ENCODE measurements at regions not wholly inside any gene's neighbourhood (a gene's known extent, or its start where the extent isn't known, plus 50 kb on each side); places are given as distances from the start of the nearest gene placed in this dataset.

GRCh38 chr3:86838927-86839326 is 152.0 kb downstream of the VGLL3 start:
- TF ChIP-seq POLR2A (IDR thresholded peaks at IDR 0.05): no peak
- TF ChIP-seq, protein P1, sequence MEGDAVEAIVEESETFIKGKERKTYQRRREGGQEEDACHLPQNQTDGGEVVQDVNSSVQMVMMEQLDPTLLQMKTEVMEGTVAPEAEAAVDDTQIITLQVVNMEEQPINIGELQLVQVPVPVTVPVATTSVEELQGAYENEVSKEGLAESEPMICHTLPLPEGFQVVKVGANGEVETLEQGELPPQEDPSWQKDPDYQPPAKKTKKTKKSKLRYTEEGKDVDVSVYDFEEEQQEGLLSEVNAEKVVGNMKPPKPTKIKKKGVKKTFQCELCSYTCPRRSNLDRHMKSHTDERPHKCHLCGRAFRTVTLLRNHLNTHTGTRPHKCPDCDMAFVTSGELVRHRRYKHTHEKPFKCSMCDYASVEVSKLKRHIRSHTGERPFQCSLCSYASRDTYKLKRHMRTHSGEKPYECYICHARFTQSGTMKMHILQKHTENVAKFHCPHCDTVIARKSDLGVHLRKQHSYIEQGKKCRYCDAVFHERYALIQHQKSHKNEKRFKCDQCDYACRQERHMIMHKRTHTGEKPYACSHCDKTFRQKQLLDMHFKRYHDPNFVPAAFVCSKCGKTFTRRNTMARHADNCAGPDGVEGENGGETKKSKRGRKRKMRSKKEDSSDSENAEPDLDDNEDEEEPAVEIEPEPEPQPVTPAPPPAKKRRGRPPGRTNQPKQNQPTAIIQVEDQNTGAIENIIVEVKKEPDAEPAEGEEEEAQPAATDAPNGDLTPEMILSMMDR (IDR thresholded peaks at IDR 0.05): no peak

Data from Peyer's patch (tissue), 4 donors.